Right hindlimb (tissue), 1 donor: ENCODE measurements at regions not wholly inside any gene's neighbourhood (a gene's known extent, or its start where the extent isn't known, plus 50 kb on each side); places are given as distances from the start of the nearest gene placed in this dataset.
"Not testable (repeated sequence)": the region's sequence is repeated elsewhere in the genome, so short reads cannot be mapped to it uniquely, and the experiment has no call there.

Experiments
- DNase-seq: peaks from one replicate; pipeline ENCODE4 v3.0.0-alpha.2; 2018

DNA sequence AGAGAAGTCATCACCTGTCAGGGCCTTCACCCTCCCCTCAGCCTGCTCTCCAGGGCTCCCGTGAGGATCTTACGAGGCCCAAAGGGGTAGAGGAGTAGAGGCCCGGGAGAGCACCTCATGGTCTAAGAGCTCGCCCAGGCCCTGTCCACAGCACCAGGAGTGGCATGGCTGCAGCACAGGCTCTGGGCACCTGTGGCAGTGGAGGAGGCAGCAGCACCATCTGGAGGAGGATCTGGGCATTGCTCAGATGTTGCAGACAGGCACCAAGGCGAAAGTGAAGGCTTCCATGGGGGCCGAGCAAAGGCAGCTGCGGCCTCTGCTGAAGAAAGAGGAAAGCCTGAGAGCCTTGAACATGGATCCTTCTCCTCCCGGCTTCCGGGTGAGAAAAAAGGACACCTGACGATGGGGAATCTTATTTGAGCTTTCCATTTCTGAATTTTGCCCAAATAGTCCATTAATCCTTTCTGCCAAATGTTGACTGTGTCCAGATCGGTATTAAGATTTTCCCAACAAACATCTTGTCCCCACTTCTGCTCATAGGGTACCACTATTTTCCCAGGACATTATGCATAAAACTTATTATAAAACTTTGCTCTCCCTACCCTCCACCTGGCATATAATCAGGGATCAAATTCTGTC, 604.7 kb downstream of the PTPRC start:
- peak; percentile 27 for DNase-seq

DNA sequence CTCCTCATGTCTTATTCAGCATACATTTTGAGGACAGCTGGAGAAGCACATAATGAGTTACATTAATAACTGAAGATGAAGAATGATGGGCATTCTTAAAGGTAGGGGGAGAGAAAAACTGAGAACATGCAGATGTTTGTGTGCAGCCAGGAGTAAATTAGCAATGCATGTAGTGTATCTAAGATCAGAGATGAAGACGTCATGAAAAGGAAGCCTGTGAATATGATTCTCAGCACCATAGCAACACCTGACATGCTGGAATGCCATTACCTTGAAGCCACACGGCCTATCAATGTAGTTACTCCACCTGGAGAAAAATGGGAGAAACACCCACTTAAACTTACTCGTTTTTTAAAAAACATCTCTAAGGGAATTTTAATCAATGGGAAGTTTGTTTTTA, 607.1 kb downstream of the PTPRC start:
- DNase-seq: no peak

DNA sequence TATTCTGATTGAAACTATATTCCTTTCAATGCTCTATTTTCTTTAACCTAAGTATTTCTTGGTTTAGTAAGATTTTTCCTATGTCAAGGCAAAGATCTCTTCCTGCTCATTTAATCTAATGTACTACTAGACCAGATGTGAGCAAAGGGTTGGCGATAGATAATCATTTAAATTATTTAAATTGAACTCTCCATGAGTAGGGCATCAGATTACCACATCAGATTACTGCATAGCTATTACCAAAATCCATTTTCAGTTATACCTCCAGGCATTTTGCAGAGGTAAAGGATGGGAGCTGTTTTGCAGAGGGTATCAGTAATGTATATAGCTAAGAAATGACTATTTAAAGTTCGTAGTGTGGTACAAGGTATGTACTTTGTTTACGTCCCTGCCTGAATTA, 607.9 kb downstream of the PTPRC start:
- DNase-seq: no peak

DNA sequence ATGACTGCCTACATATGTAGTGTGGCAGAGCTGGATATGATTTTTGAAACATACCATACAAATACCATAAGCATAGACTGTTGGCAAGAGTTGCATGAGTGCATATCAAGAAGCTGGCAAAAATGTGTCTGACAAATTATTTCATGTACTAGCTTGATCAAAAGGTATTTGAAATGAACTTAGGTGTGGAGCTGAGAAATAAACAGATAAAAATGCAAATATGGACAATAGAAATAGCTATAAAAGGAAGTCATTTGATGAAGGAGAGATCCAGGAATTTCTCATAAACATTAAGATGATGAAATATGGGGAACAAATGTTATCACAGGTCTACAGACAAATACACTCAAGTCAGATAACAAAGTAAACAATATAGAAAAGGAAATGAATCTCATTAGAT, 609.1 kb downstream of the PTPRC start:
- no peak for DNase-seq

DNA sequence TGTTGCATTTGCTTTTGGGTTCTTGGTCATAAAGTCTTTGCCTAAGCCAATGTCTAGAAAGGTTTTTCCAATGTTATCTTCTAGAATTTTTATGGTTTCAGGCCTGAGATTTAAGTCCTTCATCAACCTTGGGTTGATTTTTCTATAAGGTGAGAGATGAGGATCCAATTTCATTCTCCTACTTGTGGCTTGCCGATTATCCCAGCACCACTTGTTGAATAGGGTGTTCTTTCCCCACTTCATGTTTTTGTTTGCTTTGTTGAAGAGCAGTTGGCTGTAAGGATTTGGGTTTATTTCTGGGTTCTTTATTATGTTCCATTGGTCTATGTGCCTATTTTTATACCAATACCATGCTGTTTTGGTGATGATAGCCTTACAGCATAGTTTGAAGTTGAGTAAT, 615.2 kb downstream of the PTPRC start:
- DNase-seq: not testable (repeated sequence)

DNA sequence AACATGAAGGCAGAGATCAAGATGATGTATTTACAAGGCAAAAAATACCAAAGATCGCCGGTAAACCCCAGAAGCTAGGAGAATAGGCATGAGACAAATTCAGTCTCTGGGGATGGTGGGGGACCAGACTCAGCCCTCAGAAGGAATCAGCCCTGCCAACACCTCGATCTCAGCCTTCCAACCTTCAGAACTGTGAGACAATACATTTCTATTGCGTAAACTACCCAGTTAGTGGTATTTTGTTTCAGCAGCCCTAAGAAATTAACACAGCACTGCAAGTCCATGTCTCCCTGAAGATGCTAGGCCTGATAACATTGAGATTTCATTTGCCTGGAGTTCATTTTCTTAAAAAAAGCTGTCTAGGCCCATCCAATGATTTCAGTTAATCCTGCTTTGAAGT, 622.5 kb downstream of the PTPRC start:
- DNase-seq: no peak

DNA sequence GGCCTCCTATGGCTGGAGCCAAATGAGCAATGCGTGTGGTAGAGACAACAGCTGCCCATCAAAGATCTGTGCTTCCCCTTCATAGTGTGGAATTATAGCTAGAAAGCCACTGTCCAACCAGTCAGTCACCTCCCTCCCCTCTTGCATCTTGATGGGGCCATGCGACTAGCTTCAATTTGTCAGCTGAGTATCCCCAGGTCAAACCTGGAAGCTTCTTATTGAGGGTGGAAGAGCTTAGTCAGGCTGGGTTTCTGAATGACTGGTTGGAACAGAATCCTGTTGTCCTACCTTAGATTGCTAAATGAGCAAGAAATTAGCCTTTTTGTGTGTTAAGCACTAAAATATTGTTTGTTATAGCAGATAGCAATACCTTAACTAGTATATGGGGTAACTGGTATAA, 625.4 kb downstream of the PTPRC start:
- DNase-seq: no peak

DNA sequence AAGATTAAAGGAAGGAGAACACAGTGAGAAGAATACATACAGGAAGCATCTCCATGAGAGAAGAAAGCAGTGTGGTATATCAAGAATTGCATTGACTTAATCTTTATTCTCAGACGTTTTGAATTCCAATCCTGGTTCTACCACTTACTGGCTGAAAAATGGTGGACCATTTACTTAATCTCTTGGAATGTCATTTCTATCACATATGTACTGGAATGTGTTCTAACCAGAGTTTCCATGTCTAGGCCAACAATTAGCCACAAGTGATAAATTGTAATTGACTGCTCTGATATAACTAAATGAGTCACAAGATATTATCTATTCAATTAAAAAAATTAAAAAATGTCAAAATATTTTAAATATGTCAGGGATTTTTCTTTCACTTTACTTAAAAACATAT, 626.1 kb downstream of the PTPRC start:
- DNase-seq: no peak

DNA sequence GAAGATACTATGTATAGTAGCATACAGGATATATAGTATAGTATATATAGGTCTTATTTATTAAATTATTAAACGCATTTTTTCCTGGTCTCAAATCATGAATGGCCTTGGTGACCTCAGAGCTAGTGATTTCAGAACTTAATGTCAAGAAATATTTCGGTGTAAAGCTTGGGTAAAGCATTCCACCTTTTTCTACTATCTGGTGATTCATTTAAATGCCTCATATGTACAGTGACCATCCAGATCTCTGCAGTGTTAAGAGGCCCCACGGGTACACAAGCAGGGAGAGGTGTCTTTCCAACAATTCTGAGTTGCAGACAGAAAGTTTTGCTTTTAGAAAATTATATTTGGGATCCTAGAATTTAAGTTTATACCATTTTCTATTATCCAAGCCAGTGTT, 626.5 kb downstream of the PTPRC start:
- no peak for DNase-seq

DNA sequence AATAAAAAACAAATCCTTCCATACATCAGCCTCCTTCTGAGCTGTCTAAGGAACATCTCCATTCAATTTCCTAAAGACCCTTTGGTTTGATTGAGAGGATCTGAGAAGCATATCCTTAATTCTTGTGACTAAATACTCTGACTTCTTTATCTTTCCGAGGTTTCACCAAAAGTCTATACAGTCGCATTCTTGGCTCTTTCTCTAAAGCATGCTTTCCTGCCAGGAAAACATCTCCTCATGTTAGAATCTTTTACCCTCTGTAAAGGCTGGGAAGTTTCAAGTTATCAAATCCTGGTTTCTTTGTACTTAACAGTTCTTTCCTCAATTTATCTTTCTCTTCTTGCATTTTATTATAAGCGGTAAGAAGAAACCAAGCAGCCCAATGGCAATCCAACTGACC, 630.4 kb downstream of the PTPRC start:
- DNase-seq: no peak

DNA sequence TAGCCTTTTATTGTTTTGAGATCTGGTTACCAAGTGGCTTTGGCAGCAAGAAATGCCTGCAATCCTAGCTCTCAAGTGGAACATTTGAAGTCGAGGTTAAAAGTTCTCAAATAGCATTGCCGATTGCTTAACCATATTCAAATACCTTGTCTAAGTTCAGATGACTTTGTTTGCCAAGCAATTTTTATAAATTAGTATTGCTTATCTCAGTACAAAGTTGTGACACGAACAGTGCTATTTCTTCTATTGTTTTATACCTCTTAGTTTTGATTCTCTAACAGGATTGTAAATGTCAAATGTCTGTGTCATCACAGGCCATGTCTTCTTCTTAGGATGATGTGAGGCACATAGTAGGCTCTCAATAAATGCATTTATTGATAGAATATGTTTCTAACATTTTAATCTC, 633.3 kb downstream of the PTPRC start:
- DNase-seq: no peak

DNA sequence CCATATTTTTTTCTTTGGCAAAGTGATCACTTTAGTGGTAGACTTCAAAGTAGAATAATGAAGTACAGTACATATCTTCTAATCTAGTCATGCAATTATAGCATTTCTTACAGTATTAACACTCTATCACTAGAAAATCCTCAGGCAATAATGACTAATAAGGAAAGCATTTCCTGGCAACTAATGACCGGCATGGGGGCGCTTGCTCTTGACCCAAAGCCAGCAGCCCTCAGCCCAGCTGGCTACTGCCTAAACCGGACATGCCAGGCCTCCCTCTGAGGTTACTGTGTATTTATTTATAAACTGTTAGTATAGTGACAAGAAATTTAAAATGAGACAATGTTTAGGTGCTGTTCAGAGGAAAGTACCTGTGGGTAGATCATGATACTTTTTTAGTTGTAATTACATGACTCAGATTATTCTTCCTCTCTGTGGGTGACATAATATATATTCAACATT, 633.8 kb downstream of the PTPRC start:
- DNase-seq: peak; percentile 58

DNA sequence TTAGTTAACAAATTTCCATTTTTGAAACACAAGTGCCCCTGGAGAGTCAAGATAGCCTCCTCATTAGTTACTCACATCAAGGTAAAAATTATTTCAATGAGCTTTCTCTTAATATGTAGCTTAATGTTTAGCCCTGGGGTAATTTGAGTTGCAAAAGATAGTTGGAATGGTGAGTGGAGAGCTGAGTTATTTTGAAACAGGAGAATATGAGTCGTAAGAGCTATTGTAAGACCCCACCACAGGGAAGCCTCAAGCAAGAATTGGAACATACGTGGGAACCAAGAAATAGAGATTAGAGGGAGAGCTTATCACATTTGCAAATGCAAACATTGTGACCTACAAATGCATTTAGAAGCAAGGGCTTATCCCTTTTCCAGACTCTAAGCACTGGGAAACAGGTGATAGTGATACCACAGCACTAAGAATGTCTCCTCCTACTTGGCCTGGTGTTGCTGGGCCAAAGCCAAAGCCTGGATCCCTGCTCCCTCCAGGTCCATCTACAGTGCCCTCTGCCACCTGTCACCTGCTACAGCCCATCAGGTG, 635.1 kb downstream of the PTPRC start:
- peak; percentile 24 for DNase-seq

DNA sequence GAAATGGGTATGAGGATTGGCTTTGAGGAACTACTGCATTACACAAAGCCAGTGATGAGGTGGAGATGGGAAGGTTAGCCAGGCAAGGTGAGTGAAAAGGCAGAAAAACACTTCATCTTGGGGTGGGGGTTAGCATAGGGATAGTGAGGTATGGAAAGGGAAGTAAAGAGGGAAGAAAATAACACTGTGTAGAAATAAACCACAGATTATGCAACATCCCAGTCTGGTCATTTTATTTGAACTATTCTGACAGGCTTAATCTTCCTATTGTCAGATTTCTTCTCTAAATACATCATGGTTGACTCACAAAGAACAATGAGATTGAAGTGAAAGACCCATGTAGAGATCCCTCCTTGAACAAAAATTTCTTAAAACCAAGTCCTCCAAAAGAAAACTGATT, 640.2 kb downstream of the PTPRC start:
- no peak for DNase-seq

DNA sequence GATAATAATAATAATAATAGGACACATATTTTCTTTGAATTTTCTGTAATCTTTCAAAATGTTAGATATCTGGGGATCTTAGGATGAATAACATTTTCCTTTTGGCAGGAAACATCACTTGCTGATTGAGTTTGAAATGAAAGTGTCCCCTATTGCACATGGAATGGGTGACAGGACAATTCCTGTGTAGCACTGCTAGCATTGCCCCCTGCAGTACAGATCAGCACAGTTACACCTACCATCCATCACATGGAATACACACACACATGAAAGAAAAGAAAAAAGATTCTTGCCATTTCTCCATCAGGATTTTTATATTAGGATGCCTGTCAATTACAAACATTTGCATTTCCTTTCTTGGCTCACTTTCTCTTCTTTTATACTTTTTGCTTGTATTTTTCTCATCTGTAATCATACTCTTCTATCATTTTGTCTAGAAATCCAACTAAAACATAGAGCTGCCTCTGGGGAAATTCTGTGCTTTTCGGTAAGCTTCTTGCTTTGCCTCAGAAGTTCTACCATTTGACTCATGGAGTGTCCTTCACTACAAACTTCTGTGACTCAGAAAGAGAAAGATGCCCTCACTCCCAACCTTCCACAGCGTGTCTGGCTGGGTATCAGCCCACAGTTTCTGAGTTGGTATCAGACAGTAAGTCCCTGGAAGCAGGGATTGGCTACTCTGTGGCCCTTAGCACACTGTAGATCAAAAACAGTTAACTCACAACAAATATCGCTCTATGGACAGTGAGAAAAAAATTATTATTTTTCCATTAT, 641.2 kb downstream of the PTPRC start:
- DNase-seq: no peak

DNA sequence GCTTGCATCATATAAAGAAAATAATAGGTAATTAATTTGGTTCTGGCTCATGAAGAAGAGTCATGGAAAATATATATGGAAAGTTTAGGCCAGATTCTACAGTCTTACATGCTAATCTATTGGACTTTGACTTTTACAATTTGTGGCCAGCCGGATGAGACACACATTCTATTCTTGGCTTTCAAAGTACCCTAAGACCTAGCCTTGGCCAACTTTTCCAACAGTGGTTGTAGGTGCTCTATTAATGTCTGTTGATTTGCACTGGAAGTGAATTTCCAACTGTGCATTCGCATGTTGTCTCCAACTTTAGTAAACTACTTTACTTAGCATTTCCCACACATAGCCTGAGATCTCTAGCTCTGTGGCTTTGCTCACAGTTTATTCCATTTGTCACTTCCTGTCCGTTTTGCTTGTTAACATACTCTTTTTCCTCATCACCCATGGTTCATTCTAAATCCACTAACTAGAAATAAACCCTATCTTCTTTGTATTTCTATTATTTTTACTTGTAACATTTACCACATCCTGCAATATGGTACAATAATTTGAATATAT, 644.0 kb downstream of the PTPRC start:
- peak; percentile 31 for DNase-seq

DNA sequence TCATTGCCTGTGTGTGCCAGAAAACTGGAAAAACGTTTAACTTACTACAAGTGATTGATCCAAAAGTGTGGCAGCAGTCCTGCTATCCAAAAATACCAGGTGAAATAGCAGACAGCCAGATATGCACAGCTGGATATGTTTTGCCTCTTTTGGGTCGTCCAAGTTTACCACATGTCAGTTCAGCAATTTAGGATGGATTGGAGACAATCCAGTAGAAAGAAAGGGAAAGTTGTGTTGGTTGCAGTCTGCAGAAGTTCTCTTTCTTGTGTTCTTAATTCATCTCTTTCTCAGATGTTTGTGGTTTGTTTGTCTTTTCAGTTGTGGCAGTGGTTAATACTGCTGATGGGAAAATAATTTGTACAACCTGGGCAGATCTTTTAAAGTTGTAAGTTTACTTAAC, 645.0 kb downstream of the PTPRC start:
- DNase-seq: peak; percentile 79

DNA sequence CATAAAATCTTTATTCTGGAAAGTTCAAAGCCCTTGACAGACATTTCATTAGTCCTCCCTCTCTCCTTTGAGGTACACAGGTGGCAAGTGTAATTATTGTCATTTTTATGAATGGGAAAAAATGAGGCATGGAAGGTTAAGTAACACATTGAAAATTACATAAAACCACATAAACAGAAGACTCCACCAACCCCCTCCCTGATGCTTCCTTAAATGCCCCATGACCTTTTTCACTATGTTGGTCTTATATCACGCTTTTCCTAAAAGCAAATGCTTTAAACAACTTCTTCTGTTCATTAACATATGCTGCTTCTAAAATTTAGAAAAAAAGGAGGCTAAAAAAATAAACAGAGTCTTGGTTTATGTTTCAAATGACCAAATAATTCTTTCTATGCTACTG, 648.4 kb downstream of the PTPRC start:
- DNase-seq: no peak

DNA sequence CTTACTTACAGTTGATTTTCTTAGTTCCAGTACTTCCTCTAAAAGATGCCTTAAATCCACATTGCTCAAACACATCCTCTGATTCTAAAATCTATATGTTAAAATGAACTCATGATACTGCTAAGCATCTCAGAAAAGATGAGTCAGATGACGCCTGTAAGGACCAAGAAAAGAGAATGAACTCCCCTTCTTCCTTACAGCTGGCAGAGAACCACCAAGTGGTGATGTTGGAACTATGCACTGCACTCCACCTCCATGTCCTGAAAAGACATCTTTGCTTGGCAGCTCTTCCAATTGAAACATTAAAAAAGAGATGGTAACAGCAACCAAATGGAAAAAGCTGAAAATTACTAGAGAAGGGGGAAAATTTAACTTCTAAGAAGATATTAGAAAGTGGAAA, 648.8 kb downstream of the PTPRC start:
- DNase-seq: peak; percentile 21

DNA sequence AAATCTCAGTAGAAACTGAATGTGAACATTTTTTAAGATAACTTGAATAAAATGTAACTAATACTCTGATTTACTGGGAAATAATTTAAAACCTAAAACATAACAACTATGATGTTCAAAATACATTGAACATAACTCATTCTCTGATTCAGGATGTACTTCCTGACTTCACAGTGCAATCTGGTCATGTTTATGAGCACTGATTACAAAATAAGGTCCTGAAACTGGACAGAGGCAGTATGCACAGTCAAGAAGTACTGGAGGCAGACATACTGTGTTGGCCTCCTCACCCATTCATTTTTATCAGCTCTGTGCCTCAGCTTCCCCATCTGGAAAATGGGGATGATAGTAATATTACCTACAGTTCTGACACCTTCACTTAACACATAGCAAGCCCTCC, 651.3 kb downstream of the PTPRC start:
- no peak for DNase-seq

DNA sequence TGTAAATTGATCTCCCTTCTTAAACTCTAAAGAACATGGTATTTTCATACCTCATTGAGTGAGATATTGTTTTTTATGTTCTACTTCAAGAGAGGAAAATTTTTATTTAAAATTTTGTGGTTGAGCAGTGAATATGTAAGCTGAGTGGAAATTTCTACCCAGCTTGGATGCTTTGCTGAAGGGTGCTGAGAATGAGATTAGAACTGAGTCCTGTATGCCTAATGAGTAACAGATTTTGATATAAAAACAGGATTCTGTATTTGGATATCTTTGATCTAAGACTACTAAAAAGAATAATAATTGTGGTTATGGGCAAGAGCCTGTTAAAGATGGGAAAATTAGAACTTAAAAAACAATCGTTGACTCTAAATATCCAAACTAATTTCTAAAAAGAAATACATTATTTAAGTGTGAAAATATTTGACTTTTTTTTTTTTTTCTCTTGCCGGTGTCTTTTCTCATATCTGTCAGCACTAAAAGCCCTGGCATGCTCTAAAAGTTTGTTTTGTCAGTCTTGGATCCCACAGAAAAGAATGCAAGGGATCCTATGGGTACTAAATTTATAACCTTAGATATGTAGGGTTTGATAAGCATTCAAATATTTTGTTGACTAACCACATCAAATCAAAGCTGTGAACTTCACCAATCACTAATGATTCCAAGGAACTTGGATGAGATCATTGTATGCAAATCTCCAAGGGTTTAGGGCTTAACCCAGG, 652.3 kb downstream of the PTPRC start:
- DNase-seq: no peak

DNA sequence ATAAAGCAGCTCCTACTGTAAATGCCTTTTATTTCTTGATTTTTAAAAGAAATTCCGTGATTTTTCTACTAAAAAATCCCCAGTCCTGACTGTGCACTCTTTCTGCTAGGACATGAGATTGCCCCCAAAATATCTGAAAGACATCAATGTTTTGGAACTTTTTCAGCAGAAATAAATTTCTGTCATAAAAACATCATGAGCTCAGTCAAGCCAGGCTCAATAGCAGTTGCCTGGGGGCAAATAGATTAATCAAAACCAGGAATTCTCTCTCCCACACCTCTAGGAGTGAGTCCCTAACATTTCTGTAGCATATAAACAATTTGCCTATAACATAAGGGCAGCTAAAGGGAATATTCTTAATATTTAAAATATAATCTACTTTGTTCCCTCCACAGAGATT, 654.1 kb downstream of the PTPRC start:
- DNase-seq: no peak

DNA sequence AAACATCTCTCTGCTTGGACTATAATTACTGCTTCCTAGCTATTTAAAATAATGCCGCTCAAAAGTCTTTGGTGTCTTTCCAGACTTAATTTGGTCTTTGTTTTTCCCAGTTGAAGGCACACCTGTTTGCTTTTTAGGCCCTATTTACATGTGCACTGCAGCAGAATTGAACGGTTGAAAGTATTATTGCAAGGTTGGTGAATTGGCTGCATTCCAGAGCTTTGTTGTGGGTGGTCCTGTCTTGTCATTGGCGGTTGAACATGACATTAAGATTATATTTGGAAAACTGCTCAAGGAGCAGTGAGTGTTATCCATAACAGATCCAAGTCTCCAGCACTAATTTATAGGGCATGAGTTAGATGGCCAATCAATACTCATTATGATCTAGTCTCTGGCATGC, 656.3 kb downstream of the PTPRC start:
- DNase-seq: no peak

DNA sequence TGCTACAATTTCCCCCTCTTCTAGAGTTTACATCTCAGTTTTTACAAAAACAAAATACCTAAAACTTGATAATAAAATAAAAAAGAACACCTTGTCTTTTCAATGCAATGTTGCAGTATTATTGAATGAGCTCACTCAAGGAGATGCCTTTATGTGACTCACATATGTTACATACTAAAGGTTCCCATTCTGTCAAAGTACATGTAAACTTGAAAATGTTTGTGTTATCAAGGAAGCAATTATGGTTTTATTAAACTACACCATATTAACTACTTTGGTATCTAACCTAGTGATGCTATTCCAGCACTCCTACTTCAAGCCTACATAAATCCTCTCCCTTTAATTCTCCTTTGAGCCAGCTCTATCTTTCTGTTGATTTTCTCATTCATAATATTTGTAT, 658.3 kb downstream of the PTPRC start:
- DNase-seq: no peak
